AG04449 (cell line): ENCODE measurements at regions not wholly inside any gene's neighbourhood (a gene's known extent, or its start where the extent isn't known, plus 50 kb on each side); places are given as distances from the start of the nearest gene placed in this dataset.

ENCODE experiments used
- CTCF ChIA-PET: fragments of 350-600 bp; formaldehyde crosslinking; extraction: SDS; loops from one replicate; lab custom pipeline; 2021; ENCODE audit warnings: antibody characterized with exemption; lab: Yijun Ruan, JAX
- POLR2A ChIA-PET: fragments of 400-600, 350-600 bp; formaldehyde crosslinking; extraction: SDS; loops from one replicate; lab custom pipeline; 2020; ENCODE audit warnings: antibody characterized with exemption, inconsistent platforms; lab: Yijun Ruan, JAX
- DNase-seq: peaks from one replicate; pipeline ENCODE4 v3.0.0-alpha.2; 2010; ENCODE audit warnings: low read depth, low spot score
- H3K4me3 ChIP-seq: 2 replicates; pipeline ENCODE4 v1.5.1; 2011; ENCODE audit warnings: low read depth, mild to moderate bottlenecking, control low read depth, low read length
- TF ChIP-seq, protein P1 (sequence below): IDR thresholded peaks from one replicate; pipeline ENCODE4 v1.5.1; 2011; ENCODE audit warnings: mild to moderate bottlenecking, moderate library complexity, low read length, control low read depth, inconsistent platforms; ENCODE audit not compliant: insufficient read depth; ENCODE audit errors: missing control alignments

DNA sequence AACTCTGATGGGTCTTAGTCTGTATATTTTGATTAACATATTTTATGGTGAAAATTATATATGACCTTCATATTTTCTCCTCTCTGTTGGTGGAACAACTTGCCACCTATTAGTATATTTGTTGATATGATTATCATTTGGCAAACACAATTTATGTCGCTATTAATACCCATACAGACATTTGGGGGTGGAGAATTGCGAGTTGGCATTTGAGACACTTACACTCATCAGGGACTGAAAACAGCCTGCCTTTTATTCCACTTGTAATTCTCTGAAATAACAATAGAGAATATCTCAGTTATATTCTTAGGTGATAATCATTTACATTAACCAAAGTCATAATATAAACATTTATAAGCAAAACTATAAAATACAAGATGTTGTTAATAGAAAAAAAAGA lies 100.5 kb upstream of the RGS18 start:
- ChIA-PET CTCF (no interaction called here), POLR2A (no interaction called here)
- no peak for DNase-seq
- H3K4me3 ChIP-seq = no peak overlapping the region
- TF ChIP-seq, protein P1, sequence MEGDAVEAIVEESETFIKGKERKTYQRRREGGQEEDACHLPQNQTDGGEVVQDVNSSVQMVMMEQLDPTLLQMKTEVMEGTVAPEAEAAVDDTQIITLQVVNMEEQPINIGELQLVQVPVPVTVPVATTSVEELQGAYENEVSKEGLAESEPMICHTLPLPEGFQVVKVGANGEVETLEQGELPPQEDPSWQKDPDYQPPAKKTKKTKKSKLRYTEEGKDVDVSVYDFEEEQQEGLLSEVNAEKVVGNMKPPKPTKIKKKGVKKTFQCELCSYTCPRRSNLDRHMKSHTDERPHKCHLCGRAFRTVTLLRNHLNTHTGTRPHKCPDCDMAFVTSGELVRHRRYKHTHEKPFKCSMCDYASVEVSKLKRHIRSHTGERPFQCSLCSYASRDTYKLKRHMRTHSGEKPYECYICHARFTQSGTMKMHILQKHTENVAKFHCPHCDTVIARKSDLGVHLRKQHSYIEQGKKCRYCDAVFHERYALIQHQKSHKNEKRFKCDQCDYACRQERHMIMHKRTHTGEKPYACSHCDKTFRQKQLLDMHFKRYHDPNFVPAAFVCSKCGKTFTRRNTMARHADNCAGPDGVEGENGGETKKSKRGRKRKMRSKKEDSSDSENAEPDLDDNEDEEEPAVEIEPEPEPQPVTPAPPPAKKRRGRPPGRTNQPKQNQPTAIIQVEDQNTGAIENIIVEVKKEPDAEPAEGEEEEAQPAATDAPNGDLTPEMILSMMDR = no peak

DNA sequence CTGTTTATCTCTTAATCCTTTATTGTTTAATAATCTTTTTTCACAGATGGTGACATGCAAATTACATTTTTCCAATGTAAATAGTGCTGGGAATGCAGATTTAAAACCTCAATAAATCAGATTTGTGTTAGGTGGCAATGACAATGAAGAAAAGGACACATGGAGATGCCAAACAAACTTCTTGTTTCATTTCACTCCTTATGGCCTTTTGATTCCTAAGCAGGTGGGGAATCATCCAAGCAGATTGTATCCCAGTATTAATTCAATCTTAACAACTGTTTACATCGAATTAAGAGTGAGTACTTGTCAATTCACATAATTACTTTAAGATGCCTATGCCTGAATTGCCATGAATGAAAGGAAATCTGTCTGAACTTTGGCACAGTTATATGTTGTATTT lies 98.9 kb upstream of the RGS18 start:
- ChIA-PET POLR2A (no interaction called here), CTCF (no interaction called here)
- H3K4me3 ChIP-seq = no peak overlapping the region
- TF ChIP-seq, protein P1 = no peak
- no peak for DNase-seq

DNA sequence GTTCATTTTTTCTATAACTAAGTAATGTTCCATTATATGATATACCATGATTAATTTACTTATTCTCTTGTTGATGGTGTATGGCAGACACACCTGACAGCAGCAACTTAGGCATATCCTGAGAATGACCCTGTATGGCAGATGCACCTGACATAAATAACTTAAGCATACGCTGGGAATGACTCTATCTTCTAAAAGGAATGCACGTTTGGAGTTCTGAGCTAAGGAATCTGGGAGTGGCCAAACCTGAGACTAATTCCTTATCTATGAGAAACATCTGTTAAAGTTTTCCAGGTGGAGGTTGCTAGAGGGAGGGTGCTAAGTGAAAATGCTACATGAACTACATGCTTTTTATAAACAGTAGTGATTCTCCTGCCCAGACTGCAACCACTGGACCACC lies 96.7 kb upstream of the RGS18 start:
- POLR2A ChIA-PET = no interaction called here
- no peak overlapping the region for H3K4me3 ChIP-seq
- no peak for DNase-seq
- TF ChIP-seq, protein P1 = no peak
- CTCF ChIA-PET = no interaction called here

DNA sequence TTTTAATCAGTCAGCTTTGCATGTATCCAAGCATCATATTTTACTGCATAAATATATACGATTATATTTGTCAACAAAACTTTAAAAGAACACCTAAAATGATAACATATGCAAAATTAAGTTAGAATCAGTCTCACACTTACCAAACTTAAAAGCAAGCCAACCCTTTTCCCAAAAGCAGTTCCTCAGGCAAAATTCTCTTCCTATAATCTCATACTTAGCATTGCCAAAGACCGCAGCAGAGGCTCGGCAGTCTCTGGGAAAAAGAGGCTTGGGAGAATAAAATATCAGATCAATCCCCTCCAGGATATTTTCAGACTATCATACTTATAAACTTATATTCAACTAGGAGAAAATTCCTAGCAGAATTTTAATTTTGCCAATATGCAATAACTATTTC lies 93.2 kb upstream of the RGS18 start:
- ChIA-PET POLR2A (no interaction called here), CTCF (interaction anchor here (0.9 kb wide), 1 partner anchor 11 kb away, joined by 3 read pairs; no protein-coding TSS in a partner anchor)
- TF ChIP-seq, protein P1 = no peak
- H3K4me3 ChIP-seq = no peak overlapping the region
- DNase-seq = no peak

DNA sequence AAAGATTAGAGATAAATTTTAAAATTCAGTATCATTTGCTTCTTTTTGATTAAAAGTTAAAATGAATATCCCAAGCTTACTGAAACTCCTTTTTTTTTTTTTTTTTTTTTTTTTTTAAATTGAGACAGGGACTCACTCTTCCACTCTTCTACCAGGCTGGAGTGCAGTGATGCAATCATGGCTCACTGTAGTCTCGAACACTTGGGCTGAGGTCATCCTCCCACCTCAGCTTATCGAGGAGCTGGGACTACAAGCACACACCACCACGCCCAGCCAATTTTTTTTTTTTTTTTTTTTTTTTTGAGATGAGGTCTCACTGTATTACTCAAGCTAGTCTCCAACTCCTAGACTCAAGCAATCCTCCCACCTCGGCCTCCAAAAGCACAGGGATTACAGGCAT lies 92.1 kb upstream of the RGS18 start:
- ChIA-PET CTCF (no interaction called here), POLR2A (no interaction called here)
- TF ChIP-seq, protein P1 = no peak
- no peak for DNase-seq
- H3K4me3 ChIP-seq = no peak overlapping the region

DNA sequence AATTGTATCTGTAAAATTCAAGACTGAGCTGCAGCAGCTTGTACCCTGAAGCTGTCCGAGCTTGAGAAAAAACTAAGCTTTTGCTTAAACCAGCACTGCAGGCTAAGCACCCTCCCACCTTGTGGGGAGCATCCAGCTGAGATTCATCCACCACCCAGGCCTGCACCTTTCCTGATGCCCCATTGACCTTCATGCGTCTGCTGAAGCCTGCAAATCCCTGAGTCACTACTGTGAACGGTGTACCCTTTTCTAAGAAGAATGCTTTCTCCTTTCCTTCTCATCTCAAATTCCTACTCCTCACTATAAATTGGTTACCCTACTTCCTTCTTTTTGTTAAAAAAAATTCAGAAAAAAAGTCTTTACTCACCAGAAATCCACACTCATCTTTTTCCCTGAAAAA lies 90.9 kb upstream of the RGS18 start:
- TF ChIP-seq, protein P1 = no peak

More for the DNA sequence above, 90.9 kb upstream of the RGS18 start:
- H3K4me3 ChIP-seq = no peak overlapping the region
- no peak for DNase-seq
- POLR2A ChIA-PET = no interaction called here
- CTCF ChIA-PET = no interaction called here
